Stimulated activated CD4-positive, alpha-beta T cell treated with anti-CD3 and anti-CD28 coated beads, Interleukin-4, amount 100 ng/mL, for 4 hours (primary cell): ENCODE measurements at regions not wholly inside any gene's neighbourhood (a gene's known extent, or its start where the extent isn't known, plus 50 kb on each side); places are given as distances from the start of the nearest gene placed in this dataset.
A peak's percentile ranks its signal among the peaks of the same experiment; 100 is the strongest.
"Not testable (repeated sequence)": the region's sequence is repeated elsewhere in the genome, so short reads cannot be mapped to it uniquely, and the experiment has no call there.

ENCODE experiments used
- DNase-seq, 2 experiments: peaks; one replicate each; pipeline ENCODE4 v3.0.0-alpha.2; 2020

DNA sequence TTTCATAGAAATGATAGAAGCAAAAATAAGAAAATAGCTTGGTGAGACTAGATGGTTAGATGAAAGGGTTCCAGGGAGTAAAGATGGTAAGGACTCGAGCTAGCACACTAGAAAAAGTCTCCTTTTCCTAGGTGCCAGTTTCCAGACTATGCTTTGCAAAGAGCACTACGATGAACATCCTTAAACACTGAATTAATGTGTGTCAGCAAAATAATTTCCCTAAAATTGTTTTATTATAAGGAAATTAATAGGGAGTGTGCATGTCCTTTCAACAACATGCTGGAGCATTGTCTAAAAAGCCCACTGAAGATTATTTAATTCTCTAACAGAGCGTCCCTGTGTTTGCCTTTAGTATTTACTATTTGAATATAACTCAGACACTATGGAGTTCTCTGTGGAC, 107.4 kb upstream of the NDUFV2 start:
- DNase-seq, result no peak

DNA sequence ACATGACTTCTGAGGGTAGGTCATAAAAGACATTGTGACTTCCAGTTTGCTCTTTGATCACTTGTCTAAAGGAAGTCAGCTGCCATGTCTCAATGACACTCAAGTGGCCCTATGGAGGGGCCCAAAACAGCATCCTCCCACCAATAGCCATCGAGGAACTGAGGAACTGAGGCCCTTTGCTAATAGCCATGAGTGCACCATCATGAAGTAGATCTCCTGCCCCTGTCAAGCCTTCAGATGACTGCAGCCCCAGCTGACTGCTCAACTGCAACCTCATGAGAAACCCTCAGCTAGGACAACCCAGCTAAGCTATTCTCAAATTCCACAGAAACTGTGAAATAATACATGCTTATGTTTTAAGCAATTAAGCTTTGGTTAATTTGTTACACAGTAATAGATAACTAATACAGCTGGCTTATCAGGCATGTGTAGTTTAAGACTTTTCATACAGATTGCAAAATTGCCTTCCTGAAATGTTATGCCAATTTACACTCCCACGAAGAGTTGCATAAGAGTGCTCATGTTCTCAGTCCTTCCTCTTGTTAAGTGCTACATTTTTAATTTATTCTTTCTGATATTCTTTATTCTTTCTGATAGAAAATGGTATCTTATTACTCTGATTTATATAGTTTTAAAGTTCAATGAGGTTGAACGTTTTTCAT, 105.6 kb upstream of the NDUFV2 start:
- no peak for DNase-seq

DNA sequence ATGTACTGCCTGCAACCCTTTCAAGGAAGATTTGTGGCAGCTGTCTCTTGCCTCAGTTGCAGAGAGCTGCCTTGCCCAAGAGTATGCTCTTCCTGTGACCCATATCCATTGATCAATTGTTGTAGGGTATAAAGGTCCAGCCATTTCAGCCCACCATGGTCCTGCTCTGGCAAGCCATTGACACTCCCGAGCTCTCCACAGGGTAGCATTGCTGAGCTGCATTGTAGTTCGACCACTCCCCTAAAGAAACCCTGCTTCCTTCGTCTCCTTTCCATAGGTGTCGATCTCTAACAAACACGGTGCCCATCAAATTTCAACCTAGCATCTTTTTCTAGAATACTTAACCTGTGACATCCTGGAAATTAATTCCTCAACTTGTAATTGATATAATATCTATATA, 104.9 kb upstream of the NDUFV2 start:
- DNase-seq, result no peak

DNA sequence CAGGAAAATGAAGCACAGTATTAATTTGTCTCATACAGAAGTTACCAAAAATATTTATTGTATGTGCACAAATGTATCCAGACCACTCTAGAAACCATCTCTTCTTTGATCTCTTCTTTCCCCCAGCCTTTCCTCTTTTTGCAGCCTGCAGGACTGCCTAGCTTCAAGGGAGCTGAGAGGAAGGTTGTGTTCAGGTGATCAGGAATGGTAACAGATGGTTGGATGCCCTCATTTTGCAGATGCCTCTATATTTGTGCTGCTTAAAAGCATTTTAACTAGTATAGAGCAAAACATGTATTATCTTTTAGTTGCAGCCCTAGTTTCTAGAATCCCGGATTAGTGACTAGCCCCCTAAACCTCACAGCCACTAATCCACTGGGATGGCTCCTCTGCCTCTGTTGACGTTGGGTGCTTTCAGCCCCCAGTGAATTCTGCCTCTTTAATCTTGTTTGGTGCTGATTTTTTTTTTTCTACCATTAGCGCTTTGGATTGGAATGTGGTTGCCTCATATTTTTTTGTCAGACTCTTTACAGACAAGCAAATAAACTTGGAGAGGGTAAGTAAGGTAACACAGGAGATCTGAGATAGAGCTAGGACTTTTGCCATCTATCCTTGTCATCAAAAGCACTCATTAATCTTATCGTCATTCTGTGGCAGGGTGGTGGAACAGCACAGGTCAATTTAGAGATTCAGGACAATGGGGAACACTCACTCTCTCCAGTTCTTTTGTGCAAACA, 103.8 kb upstream of the NDUFV2 start:
- no peak for DNase-seq

DNA sequence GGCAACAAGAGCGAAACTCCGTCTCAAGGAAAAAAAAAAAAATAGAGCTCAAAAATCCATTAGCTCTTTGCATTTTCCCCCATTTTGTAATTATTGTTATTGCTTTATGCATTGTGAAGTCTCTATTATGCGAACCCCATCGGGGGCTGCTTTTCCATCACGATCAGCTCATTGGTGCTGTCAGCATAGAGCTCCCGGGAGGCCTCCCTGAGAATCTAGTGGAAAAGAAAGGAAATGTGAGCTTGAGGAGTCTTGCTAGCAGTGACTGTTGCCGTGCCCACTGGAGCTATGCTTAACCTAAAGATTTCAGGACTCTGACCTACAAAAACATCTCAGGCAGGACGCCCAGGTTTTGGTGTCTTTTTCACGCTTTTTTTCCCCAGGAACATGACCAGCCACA, 102.6 kb upstream of the NDUFV2 start:
- no peak for DNase-seq

DNA sequence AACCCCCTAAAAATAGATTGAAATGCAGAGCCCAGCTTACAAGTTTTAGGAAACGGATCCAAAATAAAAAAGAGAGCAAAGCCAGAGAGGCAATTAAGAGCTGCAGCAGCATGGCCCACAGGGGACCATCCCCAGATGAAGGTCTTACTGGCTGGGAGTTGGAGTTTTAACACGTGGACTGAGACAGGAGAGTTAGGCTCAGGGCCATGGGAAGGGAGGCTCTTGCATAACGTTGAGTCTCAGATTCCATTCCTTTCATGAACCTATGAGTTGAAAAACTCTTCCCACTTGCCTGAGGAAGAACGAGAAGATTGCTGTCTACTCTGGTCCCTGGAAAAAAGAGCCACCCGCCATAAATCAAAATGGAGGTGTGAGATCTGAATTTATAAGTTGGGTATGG, 101.8 kb upstream of the NDUFV2 start:
- no peak for DNase-seq

DNA sequence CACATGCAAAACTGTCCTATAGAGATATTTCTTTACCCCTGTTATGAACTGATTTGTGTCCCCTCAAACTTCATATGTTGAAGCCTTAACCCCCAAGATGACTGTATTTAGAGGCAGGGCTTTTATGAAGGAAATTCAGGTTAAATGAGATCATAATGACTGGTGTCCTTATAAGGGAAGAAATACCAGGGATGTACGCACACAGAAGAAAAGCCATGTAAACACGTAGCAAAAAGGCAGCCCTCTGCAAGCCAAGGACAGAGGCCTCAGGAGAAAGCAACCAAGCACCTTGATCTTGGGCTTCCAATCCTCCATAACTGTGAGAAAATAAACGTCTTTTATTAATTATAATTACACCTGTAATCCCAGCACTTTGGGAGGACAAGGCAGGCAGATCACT, 101.3 kb upstream of the NDUFV2 start:
- no peak for DNase-seq

DNA sequence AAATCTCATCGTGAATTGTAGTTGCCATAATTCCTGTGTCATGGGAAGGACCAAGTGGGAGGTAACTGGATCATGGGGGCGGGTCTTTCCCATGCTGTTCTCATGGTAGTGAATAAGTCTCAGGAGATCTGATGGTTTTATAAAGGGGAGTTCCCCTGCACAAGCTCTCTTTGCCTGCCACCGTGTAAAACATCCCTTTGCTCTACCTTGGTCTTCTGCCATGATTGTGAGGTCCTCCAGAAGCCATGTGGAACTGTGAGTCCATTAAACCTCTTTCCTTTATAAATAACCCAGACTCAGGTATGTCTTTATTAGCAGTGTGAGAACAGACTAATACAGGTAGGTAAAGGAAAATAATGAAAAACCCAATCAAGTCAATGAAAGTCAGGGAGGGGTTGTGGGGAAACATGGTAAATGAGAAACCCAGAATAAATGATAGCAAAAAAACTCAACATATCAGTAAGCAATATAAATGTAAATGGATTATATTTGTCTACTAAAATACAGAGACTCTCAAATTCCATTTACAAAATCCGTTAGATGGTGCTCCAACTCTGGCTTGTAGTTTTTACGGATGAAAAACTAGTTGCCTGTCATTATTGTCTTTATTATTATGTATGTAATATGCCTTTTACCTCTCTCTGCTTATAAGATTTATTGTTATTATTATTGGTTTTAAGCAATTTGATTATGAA, 98.9 kb upstream of the NDUFV2 start:
- no peak for DNase-seq

DNA sequence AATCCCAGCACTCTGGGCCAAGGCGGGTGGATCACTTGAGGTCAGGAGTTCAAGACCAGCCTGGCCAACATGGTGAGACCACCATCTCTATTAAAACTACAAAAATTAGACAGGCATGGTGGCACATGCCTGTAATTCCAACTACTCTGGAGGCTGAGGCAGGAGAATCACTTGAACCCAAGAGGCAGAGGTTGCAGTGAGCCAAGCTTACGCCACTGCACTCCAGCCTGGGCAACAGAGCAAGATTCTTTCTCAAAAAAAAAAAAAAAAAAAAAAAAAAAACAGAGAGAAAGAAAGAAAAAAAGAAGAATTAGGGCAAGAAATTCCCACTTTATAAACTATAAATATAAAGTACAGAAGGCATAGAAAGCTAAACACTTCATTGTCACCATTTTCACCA, 98.2 kb upstream of the NDUFV2 start:
- DNase-seq, result not testable (repeated sequence)

DNA sequence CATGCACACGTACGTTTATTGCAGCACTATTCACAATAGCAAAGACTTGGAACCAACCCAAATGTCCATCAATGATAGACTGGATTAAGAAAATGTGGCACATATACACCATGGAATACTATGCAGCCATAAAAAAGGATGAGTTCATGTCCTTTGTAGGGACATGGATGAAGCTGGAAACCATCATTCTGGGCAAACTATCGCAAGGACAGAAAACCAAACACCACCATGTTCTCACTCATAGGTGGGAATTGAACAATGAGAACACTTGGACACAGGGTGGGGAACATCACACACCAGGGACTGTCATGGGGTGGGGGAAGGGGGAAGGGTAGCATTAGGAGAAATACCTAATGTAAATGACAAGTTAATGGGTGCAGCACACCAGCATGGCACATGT, 94.8 kb upstream of the NDUFV2 start:
- not testable (repeated sequence) for DNase-seq

DNA sequence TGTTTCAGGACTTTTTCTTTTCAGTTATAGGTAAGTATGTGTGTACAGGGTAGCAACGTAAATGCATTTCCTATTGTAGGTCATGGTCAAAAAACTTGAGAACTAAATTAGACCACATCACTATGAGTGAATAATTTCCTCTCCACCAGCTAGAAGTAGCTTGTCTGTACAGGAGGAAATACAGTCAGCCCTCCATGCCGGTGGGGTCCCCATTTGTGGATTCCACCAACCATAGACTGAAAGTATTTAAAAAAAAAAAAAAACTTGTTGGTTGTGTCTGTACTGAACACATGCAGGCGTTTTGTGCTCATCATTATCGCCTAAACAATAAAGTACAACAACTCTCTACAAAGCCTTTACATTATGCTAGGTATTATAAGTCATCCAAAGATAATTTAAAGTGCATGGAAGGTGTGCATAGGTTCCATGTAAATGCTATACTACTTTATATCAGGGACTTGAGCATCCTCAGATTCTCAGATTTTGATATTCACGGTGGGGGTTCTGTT, 94.2 kb upstream of the NDUFV2 start:
- DNase-seq, result no peak

DNA sequence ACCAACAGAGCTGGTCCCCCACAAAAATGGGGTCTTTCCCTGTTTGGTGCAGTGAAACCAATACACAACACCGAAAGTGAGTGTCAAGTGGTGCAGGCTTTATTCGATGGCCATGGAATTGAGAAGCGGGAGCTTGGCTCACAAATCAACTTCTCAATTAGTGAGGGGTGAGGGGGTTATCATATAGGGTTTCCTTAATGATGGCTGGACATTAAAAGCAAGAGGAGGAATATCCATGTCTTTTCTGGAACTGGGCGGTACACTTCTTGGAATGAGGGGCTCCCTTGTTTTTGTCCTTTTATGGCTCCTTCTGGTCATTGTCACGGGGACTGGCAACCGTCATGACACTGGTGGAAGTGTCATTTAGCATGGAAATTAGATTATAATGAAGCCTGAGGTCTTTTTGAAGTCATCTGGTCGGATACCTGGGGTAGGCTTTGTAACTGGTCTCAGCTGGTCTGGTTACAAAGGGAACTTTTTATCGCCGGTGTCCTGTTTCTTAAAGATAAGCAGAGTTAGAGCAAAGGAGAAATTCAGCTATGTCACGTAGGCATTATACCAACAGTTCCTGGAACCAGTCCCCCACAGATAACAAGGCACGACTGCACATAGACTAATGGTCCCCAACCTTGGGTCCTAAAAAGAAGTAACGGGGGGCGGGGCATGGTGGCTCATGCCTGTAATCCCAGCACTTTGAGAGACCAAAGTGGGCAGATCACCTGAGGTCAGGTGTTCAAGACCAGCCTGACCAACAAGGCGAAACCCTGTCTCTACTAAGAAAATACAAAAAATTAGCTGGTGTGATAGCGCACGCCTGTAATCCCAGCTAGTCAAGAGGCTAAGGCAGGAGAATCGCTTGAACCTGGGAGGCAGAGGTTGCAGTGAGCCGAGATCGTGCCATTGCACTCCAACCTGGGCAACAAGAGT, 93.5 kb upstream of the NDUFV2 start:
- no peak for DNase-seq

DNA sequence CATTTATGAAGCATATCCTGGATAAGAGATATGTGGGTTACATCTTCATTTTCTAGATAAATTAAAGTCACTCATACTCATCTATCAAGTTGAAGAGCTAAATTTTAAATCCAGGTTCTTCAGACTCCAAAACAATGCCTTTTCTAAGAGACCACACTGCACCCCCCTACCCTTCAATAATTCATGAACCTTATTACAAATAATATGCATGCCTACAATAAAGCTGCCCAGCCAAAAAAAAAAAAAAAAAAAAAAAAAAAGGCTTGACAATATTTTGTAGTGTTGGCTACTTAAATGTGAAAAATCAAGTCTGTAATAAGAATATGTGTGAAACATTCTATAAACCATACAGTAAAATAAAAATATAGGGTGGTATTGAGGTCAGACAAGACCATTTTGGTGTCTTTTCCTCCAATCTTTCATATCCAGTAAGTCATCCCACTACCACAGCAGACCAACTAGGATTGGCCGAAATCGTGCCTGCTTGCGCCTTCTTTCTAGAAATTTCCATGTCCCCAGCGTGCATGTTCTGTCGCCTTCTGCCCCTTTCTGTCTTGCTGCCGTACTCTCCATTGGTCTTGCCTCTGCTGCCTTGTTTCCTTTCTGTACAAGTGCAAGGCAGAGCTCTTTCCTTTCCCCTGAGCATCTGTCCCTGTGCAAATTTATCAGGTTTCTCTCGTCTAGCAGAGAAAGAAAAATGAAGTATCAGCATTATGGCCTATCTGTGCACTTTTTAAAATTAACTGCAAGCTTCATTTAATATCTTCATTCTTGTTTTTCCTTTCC, 92.6 kb upstream of the NDUFV2 start:
- no peak for DNase-seq

DNA sequence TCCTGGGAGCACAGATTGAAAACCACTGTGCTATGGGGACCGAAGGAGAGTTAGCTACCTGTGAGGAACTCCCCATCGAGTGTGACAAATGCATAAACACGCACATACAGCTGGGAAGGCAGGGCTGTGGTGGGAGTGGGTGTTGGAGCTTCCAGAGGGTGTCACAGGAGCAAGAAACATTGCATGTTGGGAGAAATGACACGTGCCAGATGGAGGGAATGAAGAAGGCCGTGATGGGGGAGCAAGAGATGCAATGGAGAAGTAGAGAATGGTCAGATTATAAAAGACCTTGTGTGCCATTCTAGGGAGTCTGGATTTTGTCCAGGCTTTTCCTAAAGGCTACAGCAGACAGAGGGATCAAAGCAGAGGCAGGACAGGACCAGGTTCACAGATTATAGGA, 91.1 kb upstream of the NDUFV2 start:
- DNase-seq, result no peak

DNA sequence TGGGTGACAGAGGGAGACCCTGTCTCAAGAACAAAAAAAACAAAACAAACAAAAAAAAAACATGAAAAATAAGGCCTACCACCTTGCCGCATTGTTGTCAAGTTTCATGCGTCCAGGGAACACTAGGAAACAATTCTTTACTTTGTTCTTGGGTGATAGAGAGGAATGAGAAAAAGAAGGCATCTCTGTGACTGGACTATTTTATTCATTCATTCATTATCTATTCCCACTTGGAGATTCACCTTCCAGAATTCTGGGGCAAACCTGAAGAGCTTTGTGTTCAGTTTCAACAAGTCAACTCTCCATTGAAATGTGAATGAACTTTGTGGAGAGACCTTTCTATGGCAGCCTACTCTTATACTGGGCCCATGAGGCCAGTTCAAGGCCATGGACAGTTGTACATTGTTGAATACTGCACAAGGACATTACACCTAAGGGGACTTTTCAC, 88.5 kb upstream of the NDUFV2 start:
- no peak for DNase-seq

DNA sequence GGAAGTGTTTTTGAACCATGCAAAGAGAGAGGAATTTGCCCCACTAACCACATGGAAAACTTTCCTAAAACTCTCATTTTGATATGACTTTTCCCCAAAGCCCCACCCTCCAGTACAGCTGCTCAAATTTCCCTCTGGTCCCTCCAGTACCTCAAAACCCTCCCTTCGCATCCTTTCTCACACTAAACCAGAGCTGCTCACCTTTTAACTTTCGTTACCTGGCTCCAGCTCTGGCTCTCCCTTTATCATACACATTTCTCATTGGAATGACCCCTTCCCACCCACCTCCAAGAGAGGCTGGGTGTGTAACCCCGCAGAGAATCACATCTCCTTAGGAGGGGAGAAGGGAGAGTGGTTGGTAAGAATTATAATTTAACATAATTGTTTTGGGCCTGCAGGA, 86.8 kb upstream of the NDUFV2 start:
- no peak for DNase-seq

DNA sequence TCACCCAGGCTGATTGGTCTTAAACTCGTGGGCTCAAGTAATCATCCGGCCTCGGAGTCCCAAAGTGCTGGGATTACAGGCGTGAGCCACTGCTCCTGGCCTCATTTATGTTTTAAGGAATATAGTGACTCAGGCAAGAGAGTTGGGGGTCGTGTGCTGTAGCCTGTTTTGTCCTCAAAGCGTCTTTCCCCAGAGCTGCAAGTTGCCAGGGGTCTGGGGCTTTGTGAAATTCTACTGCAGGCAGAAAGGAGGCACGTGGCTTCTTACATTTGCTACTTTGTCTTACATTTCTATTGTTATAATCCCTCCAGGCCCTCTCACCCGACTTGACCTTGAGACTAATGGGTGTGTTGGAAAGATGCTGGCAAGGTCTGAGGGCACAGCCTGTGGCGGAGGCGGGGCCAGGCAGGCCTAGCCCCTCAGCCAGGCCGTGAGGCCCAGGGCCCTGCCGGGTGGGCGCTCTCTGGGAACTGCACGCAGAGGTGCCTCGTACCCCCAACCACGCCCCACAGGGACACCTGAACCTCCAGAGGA, 85.8 kb upstream of the NDUFV2 start:
- no peak for DNase-seq

DNA sequence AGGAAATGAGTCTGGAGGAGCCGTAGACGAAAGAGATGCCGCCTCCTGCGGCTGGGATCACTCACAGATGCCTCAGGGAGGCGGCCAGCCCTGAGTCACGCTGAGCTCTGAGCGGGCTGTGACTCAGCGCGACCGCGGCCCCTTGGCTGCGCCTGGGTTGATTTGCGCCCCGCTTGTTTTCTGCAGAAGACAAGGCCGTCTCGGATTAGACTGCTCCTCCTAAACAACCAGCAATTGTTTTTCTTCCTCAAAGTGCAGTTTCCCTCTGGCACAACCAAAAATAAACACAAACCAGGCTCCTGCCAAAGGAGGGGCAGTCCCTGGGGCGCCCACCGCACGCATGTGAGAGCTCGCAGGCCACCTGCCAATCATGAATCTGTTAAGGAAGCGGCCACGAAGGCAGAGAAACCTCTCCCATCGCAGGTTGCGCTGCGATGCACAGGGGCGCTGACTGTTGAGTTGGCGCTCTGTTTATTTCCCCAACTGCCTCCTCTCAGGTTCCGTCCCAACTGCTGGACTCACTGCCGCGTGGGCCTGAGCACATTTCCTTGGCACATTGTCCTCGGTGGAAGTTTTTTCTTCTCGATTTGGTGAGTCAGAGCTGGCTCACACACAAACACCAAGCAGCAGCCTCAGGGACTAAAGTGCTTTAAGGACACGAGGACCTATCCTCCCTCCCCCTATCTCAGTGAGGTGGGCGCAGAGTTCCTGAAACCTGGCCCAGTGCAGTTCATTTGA, 85.2 kb upstream of the NDUFV2 start:
- peak; percentile 68 to 75 for DNase-seq

DNA sequence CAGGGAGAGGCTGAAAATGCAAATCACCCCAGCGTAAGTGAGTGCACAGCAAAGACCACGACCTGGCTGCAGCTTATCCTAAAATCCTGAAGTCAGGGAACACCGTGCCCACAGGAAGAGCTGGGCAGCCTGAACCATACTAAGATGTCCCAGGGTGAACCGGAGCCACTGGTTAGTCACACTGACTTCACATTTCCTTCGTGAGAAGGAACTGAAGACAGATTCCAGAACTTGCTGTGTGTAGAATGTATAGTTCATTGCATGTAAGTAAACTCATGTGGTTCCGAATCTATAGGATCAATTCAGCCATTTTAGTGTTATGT, 84.6 kb upstream of the NDUFV2 start:
- DNase-seq, result no peak

DNA sequence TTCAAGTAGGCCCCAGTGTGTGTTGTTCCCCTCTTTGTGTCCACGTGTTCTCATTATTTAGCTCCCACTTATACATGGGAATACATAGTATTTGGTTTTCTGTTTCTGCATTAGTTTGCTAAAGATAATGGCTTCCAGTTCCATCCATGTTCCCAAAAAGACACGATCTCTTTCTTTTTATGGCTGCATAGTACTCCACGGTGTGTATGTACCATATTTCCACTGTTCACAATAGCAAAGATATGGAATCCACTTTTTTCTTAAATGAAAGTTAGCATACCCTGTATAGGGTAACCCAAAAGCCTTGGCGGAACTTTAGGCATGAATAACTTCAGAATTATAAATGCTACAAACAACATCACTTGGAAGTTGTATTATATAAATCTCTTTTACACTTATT, 83.4 kb upstream of the NDUFV2 start:
- no peak for DNase-seq

DNA sequence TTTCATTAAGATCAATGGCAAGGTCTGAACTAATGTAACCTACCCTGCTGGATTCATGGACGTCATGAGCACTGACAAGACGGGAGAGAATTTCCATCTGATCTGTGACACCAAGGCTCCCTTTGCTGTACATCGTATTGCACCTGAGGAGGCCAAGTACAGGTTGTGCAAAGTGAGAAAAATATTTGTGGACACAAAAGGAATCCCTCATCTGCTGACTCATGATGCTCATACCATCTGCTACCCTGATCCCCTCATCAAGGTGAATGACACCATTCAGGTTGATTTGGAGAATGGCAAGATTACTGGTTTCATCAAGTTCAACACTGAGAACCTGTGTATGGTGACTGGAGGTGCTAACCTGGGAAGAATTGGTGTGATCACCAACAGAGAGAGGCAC, 82.3 kb upstream of the NDUFV2 start:
- DNase-seq, result no peak
